ENCODE measurements at regions not wholly inside any gene's neighbourhood (a gene's known extent, or its start where the extent isn't known, plus 50 kb on each side); places are given as distances from the start of the nearest gene placed in this dataset.

DNA sequence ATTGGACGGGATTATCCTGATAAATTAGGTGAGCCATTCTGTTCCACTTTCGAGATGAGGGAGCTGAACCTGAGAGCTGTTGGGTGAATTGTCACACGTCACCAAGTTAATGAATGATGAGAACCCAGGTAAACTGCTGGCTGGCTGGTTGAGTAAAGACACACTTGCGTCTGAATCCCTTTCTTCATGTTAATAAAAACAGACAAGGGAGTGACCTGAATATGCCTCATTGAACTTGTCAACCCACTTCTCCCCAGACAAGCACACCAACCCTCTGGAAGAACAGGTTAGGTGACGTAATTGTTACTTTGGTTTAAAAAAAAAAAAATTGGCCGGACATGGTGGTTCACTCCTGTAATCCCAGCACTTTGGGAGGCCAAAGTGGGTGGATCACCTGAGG, 400.9 kb upstream of the CDH5 start:
- 93% methylated on average over 4 of the region's 6 CpGs for WGBS (ENCODE audit: insufficient coverage)
- peaks cover 0 to 10% (median 0%) of the 10 kb centered on the region in 3 donors for H3K9me3 ChIP-seq (ENCODE audit: control extremely low read depth in 1 of 3, control insufficient read depth in 2 of 3, insufficient read depth in 1 of 3, low read length in 2 of 3)

DNA sequence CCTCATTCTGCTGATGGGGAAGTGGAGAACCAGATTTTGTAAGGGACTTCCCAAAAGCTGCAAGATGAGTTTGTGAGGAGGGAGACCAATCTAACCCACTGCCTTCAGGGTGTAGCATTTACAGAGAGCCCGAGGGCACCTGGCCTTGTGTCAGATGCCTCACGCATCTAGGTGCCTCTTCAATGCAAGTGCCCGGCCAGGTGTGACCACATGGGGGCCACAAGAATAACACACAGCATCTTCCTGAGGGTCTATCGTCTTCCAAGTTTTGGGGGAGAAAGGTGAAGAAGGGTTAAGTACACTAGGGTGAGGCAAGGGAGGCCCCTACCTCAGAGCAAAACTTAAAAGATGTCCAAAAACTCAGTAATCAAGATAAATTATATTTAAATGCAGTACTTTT, 401.7 kb upstream of the CDH5 start:
- WGBS (ENCODE audit: insufficient coverage): 73% methylated on average over 3 of the region's 4 CpGs
- DNase-seq: no peak
- ChIA-PET CTCF (no interaction called here), POLR2A (no interaction called here)
- no peaks in the 10 kb centered on the region for H3K4me1 Mint-ChIP-seq
- Histone ChIP-seq H3K9ac (ENCODE audit: low read length) (no peak overlapping the region), H3K4me3 (ENCODE audit: control extremely low read depth in 1 of 5, extremely low read depth in 1 of 5, insufficient read depth in 1 of 5, low read depth in 2 of 5, low read length in 4 of 5) (no peak overlapping the region), H3K27me3 (replicated peaks in 1 of 4; ENCODE audit: control extremely low read depth in 1 of 4, control insufficient read depth in 3 of 4, insufficient read depth in 4 of 4, low read length in 3 of 4) (no peaks in the 10 kb centered on the region), H2AFZ (ENCODE audit: insufficient read depth, low read depth, low read length, poor library complexity, severe bottlenecking) (no peak overlapping the region), H3K27ac (ENCODE audit: low read length in 2 of 2) (no peak overlapping the region), H3K4me2 (replicated peaks; ENCODE audit: low read depth, low read length, poor library complexity, severe bottlenecking) (no peak overlapping the region), H3K9me3 (ENCODE audit: control extremely low read depth in 1 of 3, control insufficient read depth in 2 of 3, insufficient read depth in 1 of 3, low read length in 2 of 3) (peaks cover 0 to 10% (median 0%) of the 10 kb centered on the region in 3 donors), H3K4me1 (ENCODE audit: control insufficient read depth in 2 of 2, insufficient read depth in 2 of 2, low read length in 2 of 2) (no peaks in the 10 kb centered on the region), H3K36me3 (replicated peaks in 1 of 2; ENCODE audit: control extremely low read depth in 1 of 2, control insufficient read depth in 1 of 2, extremely low read depth in 1 of 2, insufficient read depth in 2 of 2, low read length in 1 of 2) (no peaks in the 10 kb centered on the region), H4K20me1 (ENCODE audit: control insufficient read depth, insufficient read depth, low read length, poor library complexity, severe bottlenecking) (no peaks in the 10 kb centered on the region), H3K79me2 (ENCODE audit: control insufficient read depth, insufficient read depth, low read length) (no peaks in the 10 kb centered on the region)
- ATAC-seq (ENCODE audit: low read depth): no peak
- H3K9me3 Mint-ChIP-seq (ENCODE audit: insufficient read depth): no peaks in the 10 kb centered on the region
- intact Hi-C loops (cut with micrococcal nuclease): no loop called here
- peaks cover 6% of the 10 kb centered on the region for H3K27me3 Mint-ChIP-seq
- no peak overlapping the region for H3K27ac Mint-ChIP-seq
- no peak for TF ChIP-seq EZH2 (IDR thresholded peaks at IDR 0.05; ENCODE audit: borderline replicate concordance, insufficient read depth, low read depth, low read length, poor library complexity, severe bottlenecking)
- TF ChIP-seq, protein P1, sequence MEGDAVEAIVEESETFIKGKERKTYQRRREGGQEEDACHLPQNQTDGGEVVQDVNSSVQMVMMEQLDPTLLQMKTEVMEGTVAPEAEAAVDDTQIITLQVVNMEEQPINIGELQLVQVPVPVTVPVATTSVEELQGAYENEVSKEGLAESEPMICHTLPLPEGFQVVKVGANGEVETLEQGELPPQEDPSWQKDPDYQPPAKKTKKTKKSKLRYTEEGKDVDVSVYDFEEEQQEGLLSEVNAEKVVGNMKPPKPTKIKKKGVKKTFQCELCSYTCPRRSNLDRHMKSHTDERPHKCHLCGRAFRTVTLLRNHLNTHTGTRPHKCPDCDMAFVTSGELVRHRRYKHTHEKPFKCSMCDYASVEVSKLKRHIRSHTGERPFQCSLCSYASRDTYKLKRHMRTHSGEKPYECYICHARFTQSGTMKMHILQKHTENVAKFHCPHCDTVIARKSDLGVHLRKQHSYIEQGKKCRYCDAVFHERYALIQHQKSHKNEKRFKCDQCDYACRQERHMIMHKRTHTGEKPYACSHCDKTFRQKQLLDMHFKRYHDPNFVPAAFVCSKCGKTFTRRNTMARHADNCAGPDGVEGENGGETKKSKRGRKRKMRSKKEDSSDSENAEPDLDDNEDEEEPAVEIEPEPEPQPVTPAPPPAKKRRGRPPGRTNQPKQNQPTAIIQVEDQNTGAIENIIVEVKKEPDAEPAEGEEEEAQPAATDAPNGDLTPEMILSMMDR (IDR thresholded peaks at IDR 0.05): no peak
- no peak overlapping the region for H3K4me3 Mint-ChIP-seq

More for the DNA sequence above, 400.9 kb upstream of the CDH5 start:
- Histone ChIP-seq H3K36me3 (replicated peaks in 1 of 2; ENCODE audit: control extremely low read depth in 1 of 2, control insufficient read depth in 1 of 2, extremely low read depth in 1 of 2, insufficient read depth in 2 of 2, low read length in 1 of 2) (no peaks in the 10 kb centered on the region), H3K27me3 (replicated peaks in 1 of 4; ENCODE audit: control extremely low read depth in 1 of 4, control insufficient read depth in 3 of 4, insufficient read depth in 4 of 4, low read length in 3 of 4) (no peaks in the 10 kb centered on the region), H3K4me3 (ENCODE audit: control extremely low read depth in 1 of 5, extremely low read depth in 1 of 5, insufficient read depth in 1 of 5, low read depth in 2 of 5, low read length in 4 of 5) (no peak overlapping the region), H3K4me2 (replicated peaks; ENCODE audit: low read depth, low read length, poor library complexity, severe bottlenecking) (no peak overlapping the region), H3K27ac (ENCODE audit: low read length in 2 of 2) (no peak overlapping the region), H3K79me2 (ENCODE audit: control insufficient read depth, insufficient read depth, low read length) (no peaks in the 10 kb centered on the region), H2AFZ (ENCODE audit: insufficient read depth, low read depth, low read length, poor library complexity, severe bottlenecking) (no peak overlapping the region), H3K4me1 (ENCODE audit: control insufficient read depth in 2 of 2, insufficient read depth in 2 of 2, low read length in 2 of 2) (no peaks in the 10 kb centered on the region), H3K9ac (ENCODE audit: low read length) (no peak overlapping the region), H4K20me1 (ENCODE audit: control insufficient read depth, insufficient read depth, low read length, poor library complexity, severe bottlenecking) (no peaks in the 10 kb centered on the region)
- ChIA-PET CTCF (no interaction called here), POLR2A (no interaction called here)
- DNase-seq (no peak), ATAC-seq (ENCODE audit: low read depth) (no peak)
- intact Hi-C loops (cut with micrococcal nuclease): no loop called here
- Mint-ChIP-seq H3K4me3 (no peak overlapping the region), H3K4me1 (no peaks in the 10 kb centered on the region), H3K9me3 (ENCODE audit: insufficient read depth) (peaks cover 2% of the 10 kb centered on the region), H3K27ac (no peak overlapping the region), H3K27me3 (peaks cover 6% of the 10 kb centered on the region)
- TF ChIP-seq EZH2 (IDR thresholded peaks at IDR 0.05; ENCODE audit: borderline replicate concordance, insufficient read depth, low read depth, low read length, poor library complexity, severe bottlenecking): no peak
- TF ChIP-seq, protein P1 (IDR thresholded peaks at IDR 0.05): no peak
